MCF 10A (cell line): ENCODE measurements at regions not wholly inside any gene's neighbourhood (a gene's known extent, or its start where the extent isn't known, plus 50 kb on each side); places are given as distances from the start of the nearest gene placed in this dataset.

Experiments used
- BruUV-seq: library from RNA; stranded (reverse); fragments of 400-500 nt; replicated peaks from 2 replicates; lab custom pipeline; 2021; lab: Mats Ljungman, UMichigan
- CTCF ChIA-PET: fragments of 300-600 bp; sonication (Branson Sonifier 250); formaldehyde crosslinking; extraction: SDS; loops from one replicate; lab custom pipeline; 2021; ENCODE audit warnings: antibody characterized with exemption, inconsistent platforms; lab: Yijun Ruan, JAX
- POLR2A ChIA-PET: fragments of 300-600, 350-650 bp; sonication (Branson Sonifier 250); formaldehyde crosslinking; extraction: SDS; loops from one replicate; lab custom pipeline; 2020; ENCODE audit warnings: antibody characterized with exemption, inconsistent platforms; lab: Yijun Ruan, JAX
- DNase-seq: peaks from one replicate; pipeline ENCODE4 v3.0.0-alpha.2; 2018; ENCODE audit not compliant: unreplicated experiment
- H3K27ac Mint-ChIP-seq: one replicate; pipeline ENCODE4 v1.8.0; 2022; ENCODE audit warnings: mild to moderate bottlenecking, low read depth, mixed read lengths; ENCODE audit not compliant: unreplicated experiment
- H3K27me3 Mint-ChIP-seq: one replicate; pipeline ENCODE4 v1.8.0; 2022; ENCODE audit warnings: mixed read lengths; ENCODE audit not compliant: insufficient read depth, unreplicated experiment
- H3K36me3 Mint-ChIP-seq: one replicate; pipeline ENCODE4 v1.8.0; 2022; ENCODE audit warnings: mild to moderate bottlenecking, moderate library complexity, mixed read lengths; ENCODE audit not compliant: insufficient read depth, unreplicated experiment
- H3K4me1 Mint-ChIP-seq: one replicate; pipeline ENCODE4 v1.8.0; 2022; ENCODE audit warnings: mixed read lengths; ENCODE audit not compliant: insufficient read depth, unreplicated experiment
- H3K4me3 Mint-ChIP-seq: one replicate; pipeline ENCODE4 v1.8.0; 2022; ENCODE audit warnings: mild to moderate bottlenecking, moderate library complexity, mixed read lengths; ENCODE audit not compliant: unreplicated experiment
- H3K9me3 Mint-ChIP-seq: one replicate; pipeline ENCODE4 v1.8.0; 2022; ENCODE audit warnings: mixed read lengths; ENCODE audit not compliant: unreplicated experiment
- CTCF ChIP-seq: fragments of 200-600 bp; IDR thresholded peaks from one replicate; pipeline ENCODE4 v1.8.0; 2022; ENCODE audit warnings: antibody characterized with exemption, mild to moderate bottlenecking; ENCODE audit not compliant: unreplicated experiment
- intact Hi-C: fragments of 100-400 bp; cut with micrococcal nuclease; formaldehyde crosslinking; loops from 2 replicates; pipeline ENCODE4 v1.14.1; 2022

- CTCF ChIA-PET: interaction anchor here (0.5 to 0.7 kb wide), 2 partner anchors 177 to 254 kb away, joined by 3 to 4 read pairs; no protein-coding TSS in a partner anchor
- POLR2A ChIA-PET: interaction anchor here (1.4 kb wide), 1 partner anchor 9 kb away, joined by 5 read pairs; no protein-coding TSS in a partner anchor
- DNase-seq: no peak
- TF ChIP-seq CTCF: no peak
- intact Hi-C loops: no loop called here
- H3K36me3 Mint-ChIP-seq: peaks cover under 1% of the 10 kb centered on the region
- H3K9me3 Mint-ChIP-seq: no peaks in the 10 kb centered on the region
- H3K27ac Mint-ChIP-seq: no peak overlapping the region
- H3K27me3 Mint-ChIP-seq: no peaks in the 10 kb centered on the region
- no peaks in the 10 kb centered on the region for H3K4me1 Mint-ChIP-seq
- no peak overlapping the region for H3K4me3 Mint-ChIP-seq
- no TSS peak for BruUV-seq
Measured at GRCh38 chr15:81763304-81763703, 282.5 kb downstream of the MEX3B start.

DNA sequence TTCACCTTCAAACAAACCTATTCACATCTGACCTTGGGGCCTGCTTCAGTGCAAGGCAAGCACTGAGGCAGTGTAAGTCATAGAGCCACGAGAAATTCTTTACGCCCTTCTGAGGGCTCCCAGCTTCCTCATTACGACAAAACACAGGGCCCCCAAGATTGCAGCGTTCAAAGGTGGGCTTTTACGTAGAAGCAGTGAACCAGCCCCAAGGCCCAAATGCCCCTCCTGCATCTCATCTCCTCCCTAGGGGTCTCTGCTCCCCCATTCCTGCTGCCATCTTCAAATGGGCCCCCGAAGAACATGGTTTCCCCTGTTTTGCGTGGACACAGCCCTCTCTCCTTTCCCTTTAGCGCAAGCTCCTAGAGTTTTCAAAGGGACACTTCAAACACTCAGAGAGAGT lies 285.1 kb downstream of the MEX3B start:
- Mint-ChIP-seq H3K27ac (no peak overlapping the region), H3K27me3 (no peaks in the 10 kb centered on the region), H3K4me3 (no peak overlapping the region), H3K9me3 (no peaks in the 10 kb centered on the region), H3K36me3 (peaks cover 6% of the 10 kb centered on the region), H3K4me1 (no peaks in the 10 kb centered on the region)
- no peak for TF ChIP-seq CTCF
- CTCF ChIA-PET: no interaction called here
- DNase-seq: no peak
- POLR2A ChIA-PET: no interaction called here
- intact Hi-C loops: no loop called here
- BruUV-seq: no TSS peak

GRCh38 chr15:81758818-81759284 lies 287.0 kb downstream of the MEX3B start:
- H3K4me3 Mint-ChIP-seq: no peak overlapping the region
- no peak overlapping the region for H3K27ac Mint-ChIP-seq
- H3K27me3 Mint-ChIP-seq: no peaks in the 10 kb centered on the region
- intact Hi-C loops: no loop called here
- H3K9me3 Mint-ChIP-seq: no peaks in the 10 kb centered on the region
- H3K36me3 Mint-ChIP-seq: peaks cover 6% of the 10 kb centered on the region
- DNase-seq: no peak
- TF ChIP-seq CTCF: no peak
- BruUV-seq: no TSS peak
- ChIA-PET POLR2A (no interaction called here), CTCF (no interaction called here)
- H3K4me1 Mint-ChIP-seq: peaks cover 9% of the 10 kb centered on the region

GRCh38 chr15:81755626-81756025 lies 290.2 kb downstream of the MEX3B start:
- peaks cover 25% of the 10 kb centered on the region for H3K4me1 Mint-ChIP-seq
- BruUV-seq: no TSS peak
- H3K9me3 Mint-ChIP-seq: no peaks in the 10 kb centered on the region
- TF ChIP-seq CTCF: no peak
- H3K36me3 Mint-ChIP-seq: peaks cover 6% of the 10 kb centered on the region
- CTCF ChIA-PET: no interaction called here
- DNase-seq: no peak
- no peak overlapping the region for H3K4me3 Mint-ChIP-seq
- H3K27me3 Mint-ChIP-seq: no peaks in the 10 kb centered on the region
- POLR2A ChIA-PET: no interaction called here
- no peak overlapping the region for H3K27ac Mint-ChIP-seq
- intact Hi-C loops: no loop called here
